Astrocyte of the spinal cord (primary cell): ENCODE measurements at regions not wholly inside any gene's neighbourhood (a gene's known extent, or its start where the extent isn't known, plus 50 kb on each side); places are given as distances from the start of the nearest gene placed in this dataset.

Source experiments
- DNase-seq: peaks from one replicate; pipeline ENCODE4 v3.0.0; 2011; ENCODE audit warnings: low read depth, low spot score
- H3K4me3 ChIP-seq: 2 replicates; pipeline ENCODE4 v1.5.1; 2011; ENCODE audit warnings: low read depth, mild to moderate bottlenecking, low read length, moderate library complexity
- CTCF ChIP-seq: IDR thresholded peaks from 2 replicates; pipeline ENCODE4 v1.5.1; 2012; ENCODE audit warnings: low read depth, mild to moderate bottlenecking, low read length, inconsistent platforms
- in situ Hi-C: cut with HindIII; loops from 2 replicates; pipeline ENCODE4 v1.10.0; 2017; ENCODE audit warnings: low sequenced_read_pairs

GRCh38 chr1:216855810-216856209, 132.6 kb upstream of the ESRRG start:
- no peak for TF ChIP-seq CTCF
- in situ Hi-C loops = no loop called here
- no peak for DNase-seq
- no peak overlapping the region for H3K4me3 ChIP-seq

GRCh38 chr1:216854836-216855484, 131.7 kb upstream of the ESRRG start:
- DNase-seq = no peak
- H3K4me3 ChIP-seq = no peak overlapping the region
- in situ Hi-C loops = no loop called here
- TF ChIP-seq CTCF = no peak

- no peak overlapping the region for H3K4me3 ChIP-seq
- DNase-seq = no peak
- in situ Hi-C loops = no loop called here
- TF ChIP-seq CTCF = no peak
Observed at GRCh38 chr1:216851073-216851472, 127.8 kb upstream of the ESRRG start.

- no peak for TF ChIP-seq CTCF
- in situ Hi-C loops = no loop called here
Observed at GRCh38 chr1:216849146-216849545, 125.9 kb upstream of the ESRRG start.

GRCh38 chr1:216847397-216848036, 124.3 kb upstream of the ESRRG start:
- peak; percentile 46 for DNase-seq
- in situ Hi-C loops = no loop called here
- no peak for TF ChIP-seq CTCF
- H3K4me3 ChIP-seq = no peak overlapping the region

More at GRCh38 chr1:216849146-216849545, 125.9 kb upstream of the ESRRG start:
- no peak for DNase-seq
- no peak overlapping the region for H3K4me3 ChIP-seq

GRCh38 chr1:216846339-216846738, 123.1 kb upstream of the ESRRG start:
- no peak for TF ChIP-seq CTCF
- DNase-seq = no peak
- no peak overlapping the region for H3K4me3 ChIP-seq
- in situ Hi-C loops = no loop called here
